Neural progenitor cell (in vitro differentiated cells): ENCODE measurements at regions not wholly inside any gene's neighbourhood (a gene's known extent, or its start where the extent isn't known, plus 50 kb on each side); places are given as distances from the start of the nearest gene placed in this dataset.

ENCODE experiments used
- DNase-seq: peaks from one replicate; pipeline ENCODE4 v3.0.0-alpha.2; 2016; ENCODE audit warnings: low spot score
- H2AFZ ChIP-seq: fragments of 200-600 bp; sonication (generic); replicated peaks from 2 replicates; pipeline ENCODE4 v1.6.1; 2016; ENCODE audit warnings: antibody characterized with exemption
- H3F3A ChIP-seq: fragments of 200-600 bp; sonication (generic); 2 replicates; pipeline ENCODE4 v1.6.1; 2016; ENCODE audit warnings: antibody characterized with exemption, low read depth
- H3K27ac ChIP-seq: fragments of 200-600 bp; sonication (generic); 2 replicates; pipeline ENCODE4 v1.5.1; 2016; ENCODE audit warnings: mild to moderate bottlenecking
- H3K27me3 ChIP-seq: fragments of 200-600 bp; sonication (generic); 2 replicates; pipeline ENCODE4 v1.6.1; 2016; ENCODE audit warnings: mild to moderate bottlenecking, moderate library complexity
- H3K36me3 ChIP-seq: fragments of 200-600 bp; sonication (generic); 2 replicates; pipeline ENCODE4 v1.5.1; 2016
- H3K4me1 ChIP-seq: fragments of 200-600 bp; sonication (generic); 2 replicates; pipeline ENCODE4 v1.6.1; 2016; ENCODE audit warnings: mixed run types
- H3K4me2 ChIP-seq: fragments of 200-600 bp; sonication (generic); 2 replicates; pipeline ENCODE4 v1.6.1; 2016
- H3K4me3 ChIP-seq: fragments of 200-600 bp; sonication (generic); 2 replicates; pipeline ENCODE4 v1.5.1; 2016
- H3K79me2 ChIP-seq: fragments of 200-600 bp; sonication (generic); 2 replicates; pipeline ENCODE4 v1.6.1; 2016; ENCODE audit warnings: low read depth
- H3K9ac ChIP-seq: fragments of 200-600 bp; sonication (generic); 2 replicates; pipeline ENCODE4 v1.6.1; 2016
- H3K9me3 ChIP-seq: fragments of 200-600 bp; sonication (generic); 2 replicates; pipeline ENCODE4 v1.5.1; 2016; ENCODE audit warnings: low read depth
- H4K20me1 ChIP-seq: fragments of 200-600 bp; sonication (generic); 2 replicates; pipeline ENCODE4 v1.6.1; 2016; ENCODE audit warnings: low read depth
- H3K27ac Mint-ChIP-seq: 3 replicates; pipeline ENCODE4 v1.8.0; 2021; ENCODE audit warnings: mixed read lengths
- H3K27me3 Mint-ChIP-seq: 2 replicates; pipeline ENCODE4 v1.8.0; 2022; ENCODE audit warnings: low read depth, mild to moderate bottlenecking, inconsistent platforms, moderate library complexity, mixed read lengths; ENCODE audit not compliant: insufficient read depth
- H3K36me3 Mint-ChIP-seq: 3 replicates; pipeline ENCODE4 v1.8.0; 2021; ENCODE audit warnings: mixed read lengths
- H3K4me1 Mint-ChIP-seq: 3 replicates; pipeline ENCODE4 v1.8.0; 2021; ENCODE audit warnings: mixed read lengths
- H3K4me3 Mint-ChIP-seq: 3 replicates; pipeline ENCODE4 v1.8.0; 2021; ENCODE audit warnings: mild to moderate bottlenecking, moderate library complexity, mixed read lengths
- H3K9me3 Mint-ChIP-seq: 3 replicates; pipeline ENCODE4 v1.8.0; 2020; ENCODE audit warnings: mixed read lengths
- EZH2 ChIP-seq: fragments of 200-600 bp; sonication (generic); IDR thresholded peaks from 2 replicates; pipeline ENCODE4 v1.6.1; 2017; ENCODE audit warnings: antibody characterized with exemption, mild to moderate bottlenecking, moderate library complexity
- EZH2phosphoT487 ChIP-seq: fragments of 200-600 bp; sonication (generic); IDR thresholded peaks from 2 replicates; pipeline ENCODE4 v1.6.1; 2017; ENCODE audit warnings: antibody characterized with exemption
- TF ChIP-seq, protein P1 (sequence below): fragments of 200-600 bp; sonication (generic); IDR thresholded peaks from 2 replicates; pipeline ENCODE4 v1.5.1; 2017; ENCODE audit warnings: antibody characterized with exemption, mild to moderate bottlenecking

DNA sequence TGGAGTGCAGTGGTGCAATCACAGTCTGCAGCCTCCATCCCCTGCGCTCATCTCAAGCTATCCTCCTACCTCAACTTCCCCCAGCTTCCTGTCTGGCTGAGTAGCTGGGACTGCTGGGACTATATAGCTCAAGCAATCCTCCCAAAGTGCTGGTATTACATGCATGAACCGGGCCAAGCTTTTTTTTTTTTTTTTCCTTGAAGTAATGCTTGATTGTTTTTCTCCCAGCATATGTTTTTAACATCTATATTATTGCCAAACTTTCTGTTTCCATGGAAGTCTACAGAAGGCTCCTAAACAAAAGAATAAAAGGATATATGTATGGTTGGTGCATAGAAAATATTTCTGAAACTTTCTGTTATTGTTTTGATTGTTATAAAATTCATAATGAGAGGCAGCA, 853.6 kb downstream of the KCNA4 start:
- H3K36me3 ChIP-seq = no peaks in the 10 kb centered on the region
- H3K9ac ChIP-seq = no peak overlapping the region
- no peaks in the 10 kb centered on the region for H3F3A ChIP-seq
- H3K4me3 ChIP-seq = no peak overlapping the region
- H3K27ac ChIP-seq = no peak overlapping the region
- TF ChIP-seq, protein P1, sequence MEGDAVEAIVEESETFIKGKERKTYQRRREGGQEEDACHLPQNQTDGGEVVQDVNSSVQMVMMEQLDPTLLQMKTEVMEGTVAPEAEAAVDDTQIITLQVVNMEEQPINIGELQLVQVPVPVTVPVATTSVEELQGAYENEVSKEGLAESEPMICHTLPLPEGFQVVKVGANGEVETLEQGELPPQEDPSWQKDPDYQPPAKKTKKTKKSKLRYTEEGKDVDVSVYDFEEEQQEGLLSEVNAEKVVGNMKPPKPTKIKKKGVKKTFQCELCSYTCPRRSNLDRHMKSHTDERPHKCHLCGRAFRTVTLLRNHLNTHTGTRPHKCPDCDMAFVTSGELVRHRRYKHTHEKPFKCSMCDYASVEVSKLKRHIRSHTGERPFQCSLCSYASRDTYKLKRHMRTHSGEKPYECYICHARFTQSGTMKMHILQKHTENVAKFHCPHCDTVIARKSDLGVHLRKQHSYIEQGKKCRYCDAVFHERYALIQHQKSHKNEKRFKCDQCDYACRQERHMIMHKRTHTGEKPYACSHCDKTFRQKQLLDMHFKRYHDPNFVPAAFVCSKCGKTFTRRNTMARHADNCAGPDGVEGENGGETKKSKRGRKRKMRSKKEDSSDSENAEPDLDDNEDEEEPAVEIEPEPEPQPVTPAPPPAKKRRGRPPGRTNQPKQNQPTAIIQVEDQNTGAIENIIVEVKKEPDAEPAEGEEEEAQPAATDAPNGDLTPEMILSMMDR = no peak
- no peaks in the 10 kb centered on the region for H3K79me2 ChIP-seq
- no peaks in the 10 kb centered on the region for H4K20me1 ChIP-seq
- Mint-ChIP-seq H3K4me3 (no peak overlapping the region), H3K9me3 (no peaks in the 10 kb centered on the region), H3K27me3 (no peaks in the 10 kb centered on the region), H3K36me3 (no peaks in the 10 kb centered on the region), H3K27ac (no peak overlapping the region), H3K4me1 (peaks cover 6% of the 10 kb centered on the region)
- no peaks in the 10 kb centered on the region for H3K27me3 ChIP-seq
- no peak overlapping the region for H2AFZ ChIP-seq
- no peaks in the 10 kb centered on the region for H3K9me3 ChIP-seq
- H3K4me1 ChIP-seq = no peaks in the 10 kb centered on the region
- no peak overlapping the region for H3K4me2 ChIP-seq
- no peak for DNase-seq

- H3K4me1 ChIP-seq = no peaks in the 10 kb centered on the region
- Mint-ChIP-seq H3K4me1 (peaks cover 6% of the 10 kb centered on the region), H3K36me3 (no peaks in the 10 kb centered on the region), H3K9me3 (peaks cover 3% of the 10 kb centered on the region), H3K27me3 (no peaks in the 10 kb centered on the region), H3K4me3 (no peak overlapping the region), H3K27ac (no peak overlapping the region)
- no peaks in the 10 kb centered on the region for H3K79me2 ChIP-seq
- H3K9me3 ChIP-seq = no peaks in the 10 kb centered on the region
- H3F3A ChIP-seq = no peaks in the 10 kb centered on the region
- H3K4me2 ChIP-seq = no peak overlapping the region
- TF ChIP-seq EZH2phosphoT487 (no peak), EZH2 (no peak)
- TF ChIP-seq, protein P1 = no peak
- DNase-seq = no peak
- H3K4me3 ChIP-seq = no peak overlapping the region
- H2AFZ ChIP-seq = no peak overlapping the region
- H3K27ac ChIP-seq = no peak overlapping the region
- no peaks in the 10 kb centered on the region for H4K20me1 ChIP-seq
- no peak overlapping the region for H3K9ac ChIP-seq
- H3K27me3 ChIP-seq = no peaks in the 10 kb centered on the region
- H3K36me3 ChIP-seq = no peaks in the 10 kb centered on the region
Measured at GRCh38 chr11:29162491-29162890, 854.3 kb downstream of the KCNA4 start.

DNA sequence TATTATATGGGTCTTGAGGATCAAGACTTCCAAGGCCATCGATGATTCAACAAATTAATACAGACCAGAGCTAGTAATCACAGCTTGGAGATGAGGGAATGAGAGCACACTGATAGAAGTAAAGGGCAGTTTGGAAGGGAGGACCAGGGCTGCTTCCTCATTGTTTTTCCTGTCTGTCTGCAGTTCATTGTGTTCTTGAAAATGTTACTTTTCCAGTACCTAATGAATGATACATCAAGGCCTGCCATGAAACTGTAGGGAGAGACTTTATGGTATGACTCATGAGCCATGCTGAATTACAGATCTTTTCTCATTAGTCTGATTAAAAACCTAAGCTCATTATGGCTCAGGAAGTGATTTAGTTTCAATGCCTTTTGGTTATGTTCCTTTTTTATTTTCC, 855.6 kb downstream of the KCNA4 start:
- H3K9me3 ChIP-seq = no peaks in the 10 kb centered on the region
- peaks cover 6% of the 10 kb centered on the region for H3K4me1 Mint-ChIP-seq
- no peak overlapping the region for H3K4me3 ChIP-seq
- H3K27ac Mint-ChIP-seq = no peak overlapping the region
- H3K36me3 ChIP-seq = no peaks in the 10 kb centered on the region
- no peak overlapping the region for H3K27ac ChIP-seq
- DNase-seq = no peak
- H3K27me3 ChIP-seq = no peaks in the 10 kb centered on the region
- H3K4me2 ChIP-seq = no peak overlapping the region
- H3K79me2 ChIP-seq = no peaks in the 10 kb centered on the region
- H3K4me1 ChIP-seq = no peaks in the 10 kb centered on the region
- H3K9me3 Mint-ChIP-seq = peaks cover 3% of the 10 kb centered on the region
- H3K9ac ChIP-seq = no peak overlapping the region
- no peaks in the 10 kb centered on the region for H4K20me1 ChIP-seq
- no peak overlapping the region for H2AFZ ChIP-seq
- no peak overlapping the region for H3K4me3 Mint-ChIP-seq
- no peaks in the 10 kb centered on the region for H3K36me3 Mint-ChIP-seq
- H3K27me3 Mint-ChIP-seq = no peaks in the 10 kb centered on the region
- no peaks in the 10 kb centered on the region for H3F3A ChIP-seq
- no peak for TF ChIP-seq EZH2
- TF ChIP-seq, protein P1 = no peak
- TF ChIP-seq EZH2phosphoT487 = no peak
